Fibroblast of pulmonary artery (primary cell): ENCODE measurements at regions not wholly inside any gene's neighbourhood (a gene's known extent, or its start where the extent isn't known, plus 50 kb on each side); places are given as distances from the start of the nearest gene placed in this dataset.

Source experiments
- DNase-seq: peaks from one replicate; pipeline ENCODE4 v3.0.0-alpha.2; 2010; ENCODE audit warnings: low read depth
- H3K4me3 ChIP-seq: replicated peaks from 2 replicates; pipeline ENCODE4 v1.5.1; 2011; ENCODE audit warnings: low read depth, mild to moderate bottlenecking, control low read depth, low read length, moderate library complexity
- CTCF ChIP-seq: IDR thresholded peaks from 2 replicates; pipeline ENCODE4 v1.5.1; 2011; ENCODE audit warnings: mild to moderate bottlenecking, control low read depth, low read length, inconsistent platforms; ENCODE audit errors: missing control alignments

GRCh38 chr1:232556351-232556750 is 73.6 kb downstream of the SIPA1L2 start:
- TF ChIP-seq CTCF, result no peak
- no peak for DNase-seq
- no peak overlapping the region for H3K4me3 ChIP-seq

GRCh38 chr1:232555494-232556210 is 74.3 kb downstream of the SIPA1L2 start:
- no peak for DNase-seq
- H3K4me3 ChIP-seq, result no peak overlapping the region

DNA sequence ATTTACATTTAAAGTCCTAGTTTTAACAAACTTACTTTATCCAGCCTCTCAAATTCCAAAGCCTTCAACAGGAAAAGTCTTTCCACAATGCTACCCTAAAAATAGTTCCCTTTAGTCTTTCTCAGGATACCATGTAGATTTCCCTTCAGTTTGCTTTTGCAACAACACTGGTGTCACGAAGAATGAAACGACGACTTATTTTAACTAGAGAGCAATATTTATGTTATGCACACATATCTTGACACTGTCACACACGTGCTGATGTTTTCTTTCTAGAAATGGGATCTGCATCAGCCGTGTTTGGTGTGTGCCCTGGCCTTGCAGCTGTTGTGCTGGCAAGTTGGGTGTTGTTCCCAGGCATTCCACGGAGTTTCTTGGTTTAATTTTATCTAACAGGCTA is 75.5 kb downstream of the SIPA1L2 start:
- no peak overlapping the region for H3K4me3 ChIP-seq
- TF ChIP-seq CTCF, result no peak
- DNase-seq, result no peak

More at GRCh38 chr1:232555494-232556210, 74.3 kb downstream of the SIPA1L2 start:
- no peak for TF ChIP-seq CTCF

- no peak overlapping the region for H3K4me3 ChIP-seq
- peak; percentile 25 for DNase-seq
- TF ChIP-seq CTCF, result no peak
These were observed 76.1 kb downstream of the SIPA1L2 start for GRCh38 chr1:232553809-232554208.

DNA sequence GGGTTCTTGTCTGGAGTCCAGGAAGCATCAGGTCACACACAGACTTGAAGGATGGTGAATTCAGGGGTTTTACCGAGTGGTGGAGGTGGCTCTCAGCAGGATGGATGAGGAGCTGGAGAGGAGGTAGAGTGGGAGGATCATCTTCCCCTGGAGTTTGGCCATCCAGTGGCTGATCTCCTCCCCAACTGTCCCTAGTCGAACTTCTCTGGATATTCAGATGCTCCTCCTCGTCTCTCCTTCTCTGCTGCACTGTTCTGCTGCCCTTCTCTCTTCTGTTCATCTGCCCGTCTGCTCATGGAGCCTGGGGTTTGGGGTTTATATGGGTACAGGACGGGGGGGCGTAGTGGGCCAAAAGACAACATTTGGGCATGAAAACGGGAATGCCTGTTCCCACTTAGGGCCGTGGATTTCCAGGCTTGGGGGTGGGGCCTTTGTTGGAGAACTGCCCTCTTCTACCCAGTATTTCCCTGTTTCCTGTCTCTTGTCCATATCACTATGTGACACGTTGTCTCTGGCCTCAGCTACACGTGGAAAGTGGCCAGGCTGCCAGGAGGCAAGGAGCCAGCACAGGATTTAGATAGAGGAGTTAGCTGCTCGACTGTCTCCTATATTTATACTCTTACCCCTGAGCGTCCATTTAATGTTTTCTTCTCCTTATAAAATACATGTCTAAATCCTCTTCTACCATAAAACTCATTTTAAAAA is 76.7 kb downstream of the SIPA1L2 start:
- peak; percentile 49 for DNase-seq
- H3K4me3 ChIP-seq, result no peak overlapping the region
- no peak for TF ChIP-seq CTCF

DNA sequence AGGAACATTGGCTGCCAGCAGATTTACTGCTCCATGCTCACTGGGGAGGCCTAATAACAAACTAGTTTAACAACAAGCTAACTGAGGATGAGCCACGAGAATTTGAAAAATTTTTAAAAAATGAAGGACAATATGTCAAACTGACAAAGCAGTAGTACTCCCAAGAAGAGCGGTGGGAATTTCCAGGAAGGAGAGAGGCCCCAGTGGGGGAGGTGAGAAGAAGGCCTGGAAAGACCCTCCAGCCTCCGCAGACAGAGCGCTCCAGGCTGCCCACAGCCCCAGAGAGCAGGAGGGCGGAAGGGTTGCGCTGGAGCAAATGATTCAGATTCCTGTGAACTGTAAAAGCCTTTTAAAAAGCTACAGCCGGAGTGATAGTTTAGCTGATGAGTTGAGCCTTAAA is 78.5 kb downstream of the SIPA1L2 start:
- DNase-seq, result no peak
- TF ChIP-seq CTCF, result no peak
- no peak overlapping the region for H3K4me3 ChIP-seq
